ENCODE measurements at regions not wholly inside any gene's neighbourhood (a gene's known extent, or its start where the extent isn't known, plus 50 kb on each side); places are given as distances from the start of the nearest gene placed in this dataset.

DNA sequence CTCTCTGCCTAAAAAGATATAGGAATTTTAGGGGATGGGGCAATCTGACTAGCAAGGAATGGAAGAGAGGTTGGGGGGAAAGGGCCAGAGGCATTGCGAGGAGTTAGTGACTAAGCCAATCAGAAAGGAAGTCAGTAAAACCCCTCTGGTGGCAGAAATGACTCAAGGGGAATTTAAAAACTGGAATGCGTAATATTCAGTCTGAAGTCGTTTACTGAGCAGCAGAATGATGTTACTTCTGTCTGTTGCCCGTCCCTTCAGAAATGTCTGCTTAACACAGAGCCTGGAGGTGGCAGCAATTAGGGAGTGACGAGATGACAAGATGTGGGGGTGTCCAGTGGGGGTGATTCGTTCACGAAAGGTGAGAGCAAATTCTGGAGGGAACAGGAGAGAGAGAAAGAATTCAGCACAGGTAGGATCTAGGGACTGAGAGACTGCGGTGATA, 107.7 kb upstream of the CLMP start:
- DNase-seq (ENCODE audit: low read depth), result no peak

DNA sequence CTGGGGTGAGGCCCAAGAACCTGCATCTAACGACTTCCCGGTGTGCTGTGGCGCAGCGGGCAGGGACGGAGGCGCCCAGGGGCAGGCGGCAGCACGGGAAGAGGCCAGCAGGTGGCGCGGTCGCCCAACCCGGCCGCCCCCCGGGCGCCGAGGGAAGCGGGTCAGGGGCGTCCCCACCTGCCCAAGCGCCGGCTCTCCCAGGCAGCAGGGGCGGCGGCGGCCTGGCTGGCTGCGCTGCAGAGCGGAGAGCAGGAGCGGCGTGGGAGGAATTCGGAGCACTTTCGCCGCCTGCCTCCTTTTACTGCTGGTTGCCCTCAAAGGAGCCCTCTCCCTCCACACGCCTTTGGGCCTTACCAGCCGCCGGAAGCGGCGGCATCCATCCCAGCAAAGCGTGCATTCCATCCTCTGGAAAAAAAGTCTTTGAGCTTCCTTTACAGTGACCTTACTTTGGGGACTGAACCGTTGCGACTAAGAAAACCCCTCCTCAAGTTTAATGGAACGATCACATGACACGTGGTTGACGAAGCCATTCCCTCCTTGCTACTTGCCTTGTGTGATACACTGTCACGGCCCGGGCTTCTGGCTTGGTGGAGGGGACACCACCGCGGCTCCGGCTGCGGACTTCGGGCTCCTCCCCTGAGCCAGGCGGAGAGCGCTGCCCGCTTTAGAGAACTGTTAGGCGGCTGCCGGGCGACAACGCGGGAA, 106.8 kb upstream of the CLMP start:
- DNase-seq (ENCODE audit: low read depth), result peak; percentile 11

DNA sequence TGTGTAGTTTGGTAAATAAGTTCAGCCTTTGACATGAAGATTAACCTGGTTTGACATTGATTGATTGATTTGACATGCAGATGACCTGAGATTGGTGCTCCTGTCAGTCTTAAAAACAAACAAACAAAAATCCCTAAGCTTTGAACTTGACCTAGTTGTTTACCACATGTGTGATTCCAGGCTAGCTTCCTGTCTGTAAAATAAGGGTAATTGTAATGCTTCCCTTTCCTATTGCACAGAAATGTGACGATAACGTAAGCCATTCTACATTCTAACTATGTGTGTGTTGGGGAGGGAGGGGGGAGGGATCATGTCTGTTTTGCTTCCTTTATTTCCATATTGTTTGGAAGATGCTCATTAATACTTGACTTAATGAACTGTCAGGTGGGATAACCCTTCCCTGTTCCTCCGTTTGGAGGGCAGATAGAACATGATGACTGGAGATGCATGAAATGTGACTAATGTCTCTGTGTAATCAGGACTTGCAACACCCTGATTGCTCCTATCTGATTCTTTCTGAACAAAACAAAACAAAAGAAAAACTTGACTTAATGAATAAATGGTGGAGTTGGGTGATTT, 106.1 kb upstream of the CLMP start:
- no peak for DNase-seq (ENCODE audit: low read depth)

DNA sequence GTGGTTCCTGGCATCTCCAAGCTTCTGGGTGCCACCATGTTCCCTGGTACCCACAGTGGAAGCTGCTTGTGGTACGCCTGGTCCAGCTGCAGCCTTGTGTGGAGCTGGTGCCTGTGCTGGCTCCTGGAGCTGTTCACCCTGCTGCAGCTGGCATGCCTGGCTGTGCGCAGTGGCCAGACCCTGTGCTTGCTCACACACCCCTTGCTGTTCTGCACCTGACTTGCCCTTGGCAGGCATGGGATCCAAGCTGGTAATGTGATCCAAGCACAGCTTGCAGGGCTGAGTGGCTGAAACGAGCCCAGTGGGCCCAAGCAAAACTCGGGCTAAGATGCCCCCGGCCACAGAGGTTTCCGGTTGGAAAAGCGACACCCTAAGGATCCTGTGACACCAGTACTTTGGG, 104.7 kb upstream of the CLMP start:
- no peak for DNase-seq (ENCODE audit: low read depth)

DNA sequence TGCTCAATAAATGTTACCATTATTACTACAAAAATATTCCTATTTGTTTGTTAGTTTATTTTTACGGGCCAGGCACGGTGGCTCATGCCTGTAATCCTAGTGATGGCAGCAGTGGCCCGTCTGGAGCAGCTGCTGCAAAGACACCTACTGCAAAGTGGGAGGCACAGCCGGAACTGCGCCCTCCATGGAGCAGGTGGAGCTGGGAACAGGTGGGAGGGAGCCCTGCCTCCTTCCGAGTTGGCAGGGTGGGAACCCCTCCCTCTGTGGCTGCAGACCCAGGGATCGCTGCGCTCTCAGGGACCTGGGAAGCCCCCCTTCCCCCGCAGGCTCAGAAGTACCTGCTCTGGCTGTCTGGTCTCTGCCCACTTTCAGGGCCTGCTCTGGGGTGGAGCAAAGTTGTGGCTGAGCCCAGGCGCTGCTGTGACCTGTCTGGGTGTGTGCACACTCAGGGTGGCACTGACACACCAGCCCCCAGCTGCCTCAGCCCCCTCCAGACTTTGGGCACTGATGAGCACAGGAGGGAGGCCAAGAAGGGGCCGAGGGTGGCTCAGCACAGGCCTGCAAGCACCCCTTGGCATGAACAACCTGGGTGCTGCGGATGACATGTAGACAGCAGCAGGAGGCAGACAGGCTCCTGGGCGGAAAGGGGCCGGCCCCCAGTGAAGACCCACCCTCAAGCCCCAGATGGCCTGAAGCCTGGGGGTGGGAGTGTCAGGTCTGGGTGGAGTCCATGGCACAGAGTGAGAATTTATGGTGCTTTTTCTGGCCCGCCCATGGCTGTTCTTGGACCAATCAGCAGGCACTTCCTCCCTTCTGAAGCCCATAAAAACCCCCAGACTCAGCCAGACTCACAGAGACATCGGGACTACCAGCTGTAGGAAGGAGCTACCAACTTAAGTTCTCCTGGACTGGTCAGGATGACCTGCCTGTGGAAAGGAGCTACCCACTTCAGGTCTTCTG, 103.7 kb upstream of the CLMP start:
- DNase-seq (ENCODE audit: low read depth), result no peak

DNA sequence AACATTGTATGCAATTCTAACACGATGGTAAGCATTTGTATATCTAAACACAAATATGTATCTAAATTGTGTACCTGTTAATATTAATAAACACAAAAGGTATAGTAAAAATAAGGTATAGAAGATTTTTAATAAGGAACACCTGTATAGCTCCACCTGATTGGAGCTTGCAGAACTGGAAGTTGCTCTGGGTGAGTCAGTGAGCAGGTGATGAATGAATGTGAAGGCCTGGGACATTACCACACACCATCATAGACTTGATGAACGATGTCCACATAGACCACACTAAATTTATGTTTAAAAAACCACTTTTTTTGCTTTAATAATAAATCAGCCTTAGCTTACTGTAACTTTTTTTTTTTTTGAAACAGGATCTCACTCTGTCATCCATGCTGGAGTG, 97.6 kb upstream of the CLMP start:
- DNase-seq (ENCODE audit: low read depth), result no peak

DNA sequence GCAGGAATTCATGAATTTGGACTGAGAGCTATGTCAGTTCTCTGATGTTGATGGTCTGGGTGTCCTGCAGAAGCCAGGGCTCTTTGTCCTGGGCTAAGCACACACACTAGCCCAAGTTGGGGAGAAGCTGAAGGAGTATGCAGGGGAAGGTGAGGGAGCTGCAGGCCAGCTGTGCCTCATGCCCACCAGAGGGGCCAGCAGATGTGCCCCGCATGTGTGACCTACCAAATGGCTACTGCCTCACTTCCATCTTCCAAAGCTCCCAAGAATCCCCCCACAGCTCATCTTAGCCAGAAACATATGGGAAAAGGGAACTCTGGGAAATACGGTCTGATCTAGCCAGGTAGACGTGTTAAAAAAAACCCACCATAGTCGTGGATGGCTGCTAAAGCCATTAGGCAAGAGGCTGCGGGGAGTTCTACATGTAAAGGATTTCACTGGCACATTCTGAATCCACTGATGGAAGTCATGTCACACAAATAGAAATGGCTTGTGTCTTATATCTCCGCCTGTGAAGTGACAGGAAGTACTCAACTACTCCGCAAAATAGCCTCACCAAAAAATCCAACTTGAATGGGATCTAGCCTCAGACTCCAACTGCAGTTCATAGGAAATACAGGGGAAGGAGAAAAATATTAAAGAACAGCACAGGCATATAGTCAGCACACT, 96.3 kb upstream of the CLMP start:
- no peak for DNase-seq (ENCODE audit: low read depth)

DNA sequence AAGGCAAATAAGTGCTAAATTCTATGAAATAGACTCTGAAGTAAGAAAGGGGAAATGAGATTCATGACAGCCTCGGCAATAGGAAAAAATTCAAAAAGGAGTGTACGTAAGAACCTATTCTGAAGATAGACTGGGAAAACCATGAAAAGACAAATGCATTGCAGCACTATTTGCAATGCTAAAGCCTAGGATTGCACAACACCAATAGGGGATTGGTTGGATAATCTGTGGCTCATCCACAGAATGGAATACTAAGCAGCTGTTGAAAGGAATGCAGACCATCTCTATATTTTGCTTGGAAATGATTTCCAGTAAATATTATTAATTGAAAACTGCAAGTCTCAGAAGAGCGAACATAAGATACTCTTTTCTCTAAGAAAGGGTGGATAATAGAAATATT, 91.7 kb upstream of the CLMP start:
- DNase-seq (ENCODE audit: low read depth), result no peak

DNA sequence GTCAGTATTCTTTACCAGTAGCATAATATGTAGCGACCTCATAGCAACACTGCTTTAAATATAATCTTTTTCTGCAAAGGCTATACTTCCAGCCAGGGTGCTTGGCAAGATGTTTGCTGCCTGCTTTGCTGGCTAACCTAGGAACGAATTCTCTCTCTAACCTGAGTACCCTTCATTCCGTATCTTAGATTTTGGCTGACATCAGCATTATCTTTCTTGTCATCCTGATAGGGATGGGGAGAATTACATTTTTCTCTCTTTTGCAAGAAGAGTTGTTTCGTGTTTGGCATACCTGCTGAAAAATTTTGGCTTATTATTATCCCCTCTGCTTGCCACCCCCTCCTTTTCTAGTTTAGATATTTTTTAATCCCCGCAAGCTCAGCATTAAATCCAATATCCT, 91.2 kb upstream of the CLMP start:
- no peak for DNase-seq (ENCODE audit: low read depth)

DNA sequence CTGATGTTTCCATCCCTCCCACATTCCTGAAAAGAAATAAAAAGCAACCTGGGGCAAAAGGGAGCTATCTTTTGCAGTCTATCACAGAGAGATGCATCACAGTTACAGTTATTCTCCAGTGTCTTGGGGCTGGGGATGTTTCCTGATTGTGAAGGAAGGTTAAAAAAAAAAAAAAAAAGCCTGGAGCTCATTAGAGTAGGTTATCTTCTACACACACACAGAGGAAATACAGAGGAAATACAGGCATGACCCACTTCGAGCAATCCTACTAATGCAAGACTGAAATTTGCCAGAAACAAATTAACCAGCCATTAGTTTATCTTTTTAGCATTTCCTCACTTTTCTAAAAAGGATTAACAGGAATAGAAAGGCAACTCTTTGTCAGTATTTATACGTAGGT, 89.4 kb upstream of the CLMP start:
- DNase-seq (ENCODE audit: low read depth), result no peak

DNA sequence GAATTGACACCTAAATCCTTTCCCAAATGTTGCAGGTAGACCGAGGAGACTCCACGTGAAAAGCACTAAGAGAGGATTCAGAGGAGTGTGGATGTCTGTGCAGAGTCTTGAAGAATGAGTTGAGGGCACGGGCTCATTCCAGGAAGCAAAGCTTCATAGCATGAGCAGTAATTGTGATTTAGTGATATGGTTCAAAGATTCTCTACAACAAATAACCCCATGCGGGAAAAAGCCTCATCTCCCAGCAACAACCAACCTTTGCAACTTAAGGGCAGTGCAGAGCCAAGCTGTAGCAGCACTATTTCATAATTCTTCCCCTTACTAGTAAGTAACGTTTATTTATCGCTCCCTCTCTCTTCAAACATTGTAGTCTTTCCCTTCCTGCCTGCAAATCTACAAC, 87.5 kb upstream of the CLMP start:
- no peak for DNase-seq (ENCODE audit: low read depth)

DNA sequence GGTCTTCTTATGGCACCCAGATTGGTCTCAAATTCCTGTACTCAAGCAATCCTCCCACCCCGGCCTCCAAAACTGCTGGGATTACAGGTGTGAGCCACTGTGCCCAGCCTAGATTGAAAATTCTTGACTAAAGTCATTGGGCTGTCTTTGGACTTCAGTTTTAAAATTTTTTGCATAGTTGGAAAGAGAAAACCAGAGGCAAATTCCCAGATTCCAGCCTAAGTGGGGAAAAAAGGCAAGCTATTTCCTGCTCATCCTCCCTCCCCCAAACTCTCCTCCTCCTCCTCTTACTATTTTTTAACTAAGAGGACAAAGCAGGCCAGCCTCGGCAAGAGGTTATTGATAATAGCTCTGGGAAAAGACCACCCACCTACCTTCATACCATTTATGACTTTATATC, 78.6 kb upstream of the CLMP start:
- no peak for DNase-seq (ENCODE audit: low read depth)

DNA sequence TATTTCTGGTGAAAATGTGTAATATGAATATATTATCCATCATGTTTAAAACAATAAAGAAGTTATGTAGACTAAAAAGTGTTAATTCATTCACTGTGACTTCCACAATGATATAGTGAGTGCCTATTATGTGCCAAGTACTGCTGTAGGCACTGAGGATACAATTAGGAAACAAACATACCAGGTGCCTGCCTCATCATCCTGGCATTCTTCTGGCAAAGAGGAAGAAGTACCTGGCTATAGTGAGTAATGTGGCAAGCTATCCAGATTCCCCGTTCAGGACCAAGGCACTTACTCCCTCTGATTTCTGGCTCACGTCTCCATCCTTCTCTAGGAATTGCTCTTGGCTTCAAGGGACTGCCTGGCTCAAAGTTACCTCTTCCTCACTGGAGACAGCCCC, 77.5 kb upstream of the CLMP start:
- no peak for DNase-seq (ENCODE audit: low read depth)

DNA sequence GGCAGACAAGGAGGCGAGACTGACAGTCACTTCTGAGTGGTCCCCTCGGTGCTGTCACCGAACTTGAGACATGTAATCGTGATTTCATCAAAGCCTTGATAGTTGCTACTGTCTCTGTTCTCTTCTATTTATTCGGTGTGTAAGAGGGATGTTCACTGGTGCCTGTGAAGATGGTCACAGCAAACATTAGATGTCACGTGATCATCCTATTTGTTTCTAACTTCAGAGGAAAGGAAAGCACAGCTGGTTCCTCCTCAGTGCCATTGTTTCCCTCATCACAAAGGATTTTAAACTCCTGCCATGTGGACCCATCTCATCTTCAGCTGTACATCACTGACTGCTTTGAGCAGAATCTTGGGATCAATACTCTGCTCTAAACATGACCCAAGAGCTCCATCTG, 73.1 kb upstream of the CLMP start:
- DNase-seq (ENCODE audit: low read depth), result no peak

DNA sequence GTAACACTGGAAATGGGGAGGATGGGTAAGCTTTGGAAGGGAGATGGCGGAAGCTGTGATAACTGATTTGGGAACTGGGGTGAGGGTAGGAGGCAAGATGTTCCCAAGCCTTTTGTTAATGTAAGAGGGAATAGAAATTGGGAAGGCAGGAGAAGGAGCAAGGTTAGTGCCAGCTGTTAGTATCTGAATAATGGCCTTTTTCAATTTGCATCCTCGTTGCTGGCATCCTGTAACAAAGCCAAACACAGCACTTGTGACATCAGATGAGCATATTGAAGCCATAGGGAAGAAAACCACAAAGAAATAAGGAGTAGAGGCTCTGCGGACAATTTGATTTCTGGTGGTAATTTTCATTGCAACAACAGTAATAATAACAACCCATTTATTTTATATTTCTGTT, 70.9 kb upstream of the CLMP start:
- no peak for DNase-seq (ENCODE audit: low read depth)

DNA sequence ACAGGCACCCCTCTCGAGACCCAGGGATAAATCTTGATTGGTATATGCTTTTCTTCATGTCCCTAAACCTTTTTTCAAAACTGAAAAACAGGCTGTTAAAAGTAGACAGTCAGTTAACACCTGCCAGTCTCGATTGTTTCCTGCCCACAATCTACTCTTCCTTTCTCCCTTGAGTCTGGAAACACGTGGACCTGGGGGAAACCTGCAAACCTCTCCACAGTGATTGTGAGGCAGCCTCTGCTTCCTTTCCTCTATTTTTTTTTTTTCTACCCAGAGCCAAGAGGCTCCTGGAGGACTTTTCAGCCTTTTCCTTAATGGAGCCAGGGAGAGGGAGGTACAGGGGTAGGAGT, 69.4 kb upstream of the CLMP start:
- no peak for DNase-seq (ENCODE audit: low read depth)

DNA sequence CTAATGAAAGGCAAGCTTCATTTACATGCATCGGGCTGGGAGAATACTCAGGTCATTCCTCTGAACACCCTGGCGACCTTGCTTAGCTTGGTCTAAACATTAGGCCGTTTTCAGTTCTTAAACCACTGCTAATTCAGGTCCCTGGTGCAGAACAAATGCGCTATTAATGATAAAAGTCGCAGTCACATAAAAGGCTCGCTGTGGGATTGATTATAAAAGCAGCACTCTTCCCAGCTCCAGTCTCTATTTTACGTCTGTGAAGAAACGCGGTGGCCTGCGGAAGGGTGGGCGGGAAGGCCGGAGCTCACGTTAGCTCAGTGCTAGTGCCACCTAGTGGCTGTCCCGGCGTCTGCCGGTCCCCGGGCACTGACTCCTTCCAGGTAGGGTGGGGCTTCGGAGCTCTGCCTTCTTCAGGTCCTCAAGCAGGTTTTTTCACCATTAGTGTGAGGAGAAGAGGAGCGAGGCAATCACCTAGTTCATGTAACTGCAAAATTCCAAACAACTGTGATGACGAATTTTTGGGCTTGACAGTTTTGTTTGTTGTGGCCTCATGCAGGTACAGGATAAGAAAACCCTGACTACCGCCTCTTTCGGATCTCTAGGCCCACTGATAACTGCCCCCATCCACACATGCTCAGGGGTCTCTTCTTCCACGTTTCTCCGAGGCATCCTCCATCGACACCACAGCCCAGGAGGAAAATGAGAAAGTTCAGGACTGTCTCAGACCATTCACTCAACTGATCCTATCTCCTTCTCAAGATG, 66.5 kb upstream of the CLMP start:
- peak; percentile 14 for DNase-seq (ENCODE audit: low read depth)

DNA sequence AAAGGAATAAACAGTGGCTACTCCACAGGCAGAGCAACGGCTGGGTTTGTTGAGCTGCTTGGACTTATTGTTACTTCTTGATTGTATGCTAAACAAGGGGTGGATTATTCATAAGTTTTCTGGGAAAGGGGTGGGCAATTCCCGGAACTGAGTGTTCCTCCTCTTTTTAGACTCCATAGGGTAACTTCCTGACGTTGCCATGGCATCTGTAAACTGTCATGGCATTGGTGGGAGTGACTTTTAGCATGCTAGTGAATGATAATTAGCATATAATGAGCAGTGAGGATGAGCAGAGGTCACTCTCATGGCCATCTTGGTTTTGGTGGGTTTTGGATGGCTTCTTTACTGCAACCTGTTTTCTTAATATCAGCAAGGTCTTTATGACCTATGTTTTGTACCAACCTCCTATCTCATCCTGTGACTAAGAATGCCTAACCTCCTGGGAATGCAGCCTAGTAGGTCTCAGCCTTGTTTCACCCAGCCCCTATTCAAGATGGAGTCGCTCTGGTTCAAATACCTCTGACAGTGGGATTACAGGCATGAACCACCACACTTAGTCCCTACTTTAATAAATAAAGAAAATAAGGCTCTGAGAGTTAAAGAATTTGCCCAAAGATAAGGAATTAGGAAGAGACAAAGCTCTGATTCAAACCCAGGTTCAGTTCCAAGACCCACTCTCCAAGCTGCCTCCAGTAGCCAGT, 65.6 kb upstream of the CLMP start:
- DNase-seq (ENCODE audit: low read depth), result no peak

DNA sequence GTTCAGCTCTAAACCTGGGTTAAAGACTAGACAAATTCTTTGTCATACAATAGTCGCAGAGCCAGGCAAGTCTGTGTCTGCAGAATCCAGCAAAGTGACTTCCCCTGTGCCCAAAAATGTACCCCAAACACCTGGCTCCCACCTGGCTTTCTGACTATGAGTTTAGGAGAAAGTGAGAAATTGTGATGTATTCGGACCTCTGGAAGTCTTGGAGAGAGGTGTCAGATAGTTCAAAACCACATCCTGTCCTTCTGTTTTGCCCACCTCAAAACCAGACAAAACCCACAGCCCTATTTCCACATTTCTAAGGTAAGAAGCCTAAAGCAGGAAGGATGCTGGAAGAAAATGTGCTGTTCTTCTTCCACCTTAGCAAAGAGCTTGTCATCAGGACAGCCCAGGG, 63.8 kb upstream of the CLMP start:
- DNase-seq (ENCODE audit: low read depth), result no peak

DNA sequence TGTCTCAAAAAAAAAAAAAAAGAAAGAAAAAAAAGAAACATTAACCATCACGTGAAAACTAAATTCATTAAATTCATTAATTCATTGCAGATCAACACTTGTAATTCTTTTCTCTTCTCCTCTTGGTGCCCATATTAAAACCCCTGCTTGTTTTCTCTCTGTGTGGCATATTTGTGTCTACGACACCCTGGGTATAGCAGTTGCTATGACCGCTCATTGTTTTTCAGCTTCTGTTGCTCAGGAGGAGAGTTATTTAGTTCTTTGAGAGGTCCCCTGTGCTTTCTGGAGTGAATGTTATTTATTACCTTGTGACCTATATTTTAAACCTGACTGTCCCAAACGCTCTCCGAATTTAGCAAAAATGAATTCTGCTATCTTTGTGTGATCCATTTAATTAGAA, 62.3 kb upstream of the CLMP start:
- DNase-seq (ENCODE audit: low read depth), result no peak

DNA sequence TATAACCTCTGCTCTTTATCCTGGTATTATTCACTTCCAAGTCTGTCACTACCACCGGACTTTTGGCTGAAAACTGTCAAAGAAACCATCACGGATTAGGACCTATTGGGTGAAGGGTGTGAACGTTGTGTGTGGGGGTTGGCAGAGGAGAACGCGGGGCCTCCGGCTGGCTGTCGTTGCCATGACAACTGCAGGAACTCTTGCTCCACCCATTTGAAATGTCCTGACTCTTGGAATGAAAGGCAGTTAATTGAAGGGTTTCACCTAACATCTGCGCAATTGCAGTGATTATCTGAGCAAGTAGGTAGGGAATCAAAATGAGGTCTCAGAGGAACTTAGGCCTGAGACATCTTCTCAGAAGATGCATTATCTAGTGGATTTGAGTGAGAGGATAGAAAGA, 60.9 kb upstream of the CLMP start:
- DNase-seq (ENCODE audit: low read depth), result no peak
